Testis (tissue), 2 donors: ENCODE measurements at regions not wholly inside any gene's neighbourhood (a gene's known extent, or its start where the extent isn't known, plus 50 kb on each side); places are given as distances from the start of the nearest gene placed in this dataset.

Source experiments
- DNase-seq: peaks from one replicate; pipeline ENCODE4 v3.0.0-alpha.2; 2019
- H3K27ac ChIP-seq, 2 donors: fragments of 200-600 bp; sonication (generic); one replicate each; pipeline ENCODE4 v1.5.1; 2019
- H3K27me3 ChIP-seq: fragments of 200-600 bp; sonication (generic); one replicate; pipeline ENCODE4 v1.5.1; 2019
- H3K36me3 ChIP-seq: fragments of 200-600 bp; sonication (generic); one replicate; pipeline ENCODE4 v1.5.1; 2017; ENCODE audit warnings: low read depth; ENCODE audit errors: missing control alignments
- H3K4me1 ChIP-seq: fragments of 200-600 bp; sonication (generic); one replicate; pipeline ENCODE4 v1.5.1; 2019
- H3K4me3 ChIP-seq, 2 donors: fragments of 200-600 bp; sonication (generic); one replicate each; pipeline ENCODE4 v1.5.1; 2017 to 2019
- H3K9me3 ChIP-seq: fragments of 200-600 bp; sonication (generic); one replicate; pipeline ENCODE4 v1.5.1; 2017
- POLR2A ChIP-seq: fragments of 450-650 bp; IDR thresholded peaks from one replicate; pipeline ENCODE4 v1.6.1; 2017; ENCODE audit warnings: antibody characterized with exemption, mild to moderate bottlenecking, moderate library complexity
- WGBS, 2 donors: methylation state at CpG; one replicate each; pipeline ENCODE4 v1.1.5; 2018; 5-methylcytosine and 5-hydroxymethylcytosine counted together
- intact Hi-C: fragments of 100-400 bp; cut with DNase I; formaldehyde crosslinking; loops from one replicate; pipeline ENCODE4 v1.15.1; 2023; ENCODE audit warnings: low total_unique reads
- TF ChIP-seq, protein P1 (sequence below), 3 experiments: fragments of 450-650 bp in 2 of 3; fragments of 200-600 bp in 1 of 3; sonication (generic) in 1 of 3; IDR thresholded peaks; one replicate each; pipeline ENCODE4 v1.5.1; 2016 to 2019; ENCODE audit warnings: antibody characterized with exemption in 3 of 3, mild to moderate bottlenecking in 2 of 3, moderate library complexity in 1 of 3

DNA sequence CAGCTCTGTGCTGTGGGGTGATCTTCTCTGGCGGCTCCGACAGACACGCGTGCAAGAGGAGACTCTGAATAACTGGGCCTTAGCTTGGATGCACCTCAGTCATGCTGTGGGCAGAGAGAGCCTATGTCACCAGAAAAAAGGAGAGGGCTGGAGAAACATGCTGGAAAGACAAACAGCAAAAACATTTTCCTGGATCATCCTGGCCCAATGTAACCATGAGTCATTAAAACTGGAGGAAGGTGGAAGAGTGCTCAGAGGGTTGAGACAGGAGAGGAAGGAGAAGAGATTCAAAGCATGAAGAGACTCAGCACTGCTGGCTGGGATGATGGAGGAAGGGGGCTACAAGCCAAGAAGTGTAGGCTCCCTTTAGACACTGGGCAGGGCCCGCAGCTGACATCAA, 292.0 kb downstream of the CDH26 start:
- Histone ChIP-seq H3K36me3 (no peaks in the 10 kb centered on the region), H3K27me3 (no peaks in the 10 kb centered on the region), H3K4me1 (no peaks in the 10 kb centered on the region), H3K27ac (no peak overlapping the region), H3K4me3 (no peak overlapping the region), H3K9me3 (no peaks in the 10 kb centered on the region)
- 87 to 93% methylated on average over 5 of the region's 5 CpGs for WGBS, 2 donors
- DNase-seq = no peak
- intact Hi-C loops = no loop called here
- TF ChIP-seq, protein P1, sequence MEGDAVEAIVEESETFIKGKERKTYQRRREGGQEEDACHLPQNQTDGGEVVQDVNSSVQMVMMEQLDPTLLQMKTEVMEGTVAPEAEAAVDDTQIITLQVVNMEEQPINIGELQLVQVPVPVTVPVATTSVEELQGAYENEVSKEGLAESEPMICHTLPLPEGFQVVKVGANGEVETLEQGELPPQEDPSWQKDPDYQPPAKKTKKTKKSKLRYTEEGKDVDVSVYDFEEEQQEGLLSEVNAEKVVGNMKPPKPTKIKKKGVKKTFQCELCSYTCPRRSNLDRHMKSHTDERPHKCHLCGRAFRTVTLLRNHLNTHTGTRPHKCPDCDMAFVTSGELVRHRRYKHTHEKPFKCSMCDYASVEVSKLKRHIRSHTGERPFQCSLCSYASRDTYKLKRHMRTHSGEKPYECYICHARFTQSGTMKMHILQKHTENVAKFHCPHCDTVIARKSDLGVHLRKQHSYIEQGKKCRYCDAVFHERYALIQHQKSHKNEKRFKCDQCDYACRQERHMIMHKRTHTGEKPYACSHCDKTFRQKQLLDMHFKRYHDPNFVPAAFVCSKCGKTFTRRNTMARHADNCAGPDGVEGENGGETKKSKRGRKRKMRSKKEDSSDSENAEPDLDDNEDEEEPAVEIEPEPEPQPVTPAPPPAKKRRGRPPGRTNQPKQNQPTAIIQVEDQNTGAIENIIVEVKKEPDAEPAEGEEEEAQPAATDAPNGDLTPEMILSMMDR (IDR thresholded peaks at IDR 0.05) = no peak
- no peak for TF ChIP-seq POLR2A

DNA sequence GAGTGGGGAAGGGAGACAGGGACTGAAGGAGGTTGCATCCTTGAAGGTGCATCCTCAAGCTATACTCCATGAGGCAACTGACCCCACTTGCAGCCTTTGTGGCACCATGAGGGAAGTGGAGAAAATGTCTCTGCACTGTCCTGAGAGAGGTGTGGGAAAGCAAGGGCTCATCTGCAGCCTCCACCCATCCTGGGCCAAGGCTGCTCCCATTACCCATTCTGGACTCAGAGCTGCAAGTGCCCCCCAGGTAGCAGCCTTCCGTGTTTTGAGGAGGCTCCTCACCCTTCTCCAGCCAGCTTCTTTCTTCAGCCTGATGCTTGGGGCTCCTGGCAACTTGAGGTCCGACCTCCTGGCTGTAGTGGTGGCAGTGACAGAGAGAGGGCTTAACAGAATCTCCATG, 294.6 kb downstream of the CDH26 start:
- intact Hi-C loops = no loop called here
- Histone ChIP-seq H3K27me3 (no peaks in the 10 kb centered on the region), H3K36me3 (no peaks in the 10 kb centered on the region), H3K27ac (no peak overlapping the region), H3K4me1 (no peaks in the 10 kb centered on the region), H3K9me3 (no peaks in the 10 kb centered on the region), H3K4me3 (no peak overlapping the region)
- DNase-seq = no peak
- 92 to 100% methylated on average over 1 to 2 of the region's 2 CpGs for WGBS, 2 donors
- no peak for TF ChIP-seq POLR2A
- TF ChIP-seq, protein P1 (IDR thresholded peaks at IDR 0.05) = no peak

DNA sequence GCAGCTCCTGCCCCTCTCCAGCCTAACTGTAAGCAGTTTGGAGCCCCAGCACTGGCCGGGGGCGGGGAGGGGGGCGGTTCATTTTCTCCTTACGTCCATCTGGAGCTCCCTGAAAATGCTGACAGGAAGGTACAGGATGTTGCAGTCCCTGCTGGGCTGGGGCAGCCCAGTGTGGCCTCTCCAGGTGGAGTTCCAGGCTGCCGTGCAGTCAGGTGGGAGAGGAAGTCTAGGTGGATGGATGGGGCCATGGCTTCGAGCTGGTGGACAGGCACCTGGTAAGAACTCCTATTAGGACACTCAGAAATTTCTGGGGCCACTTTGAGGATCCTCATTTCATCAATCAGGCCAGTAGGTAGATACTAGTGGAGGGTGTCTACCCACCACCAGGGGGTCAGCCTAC, 295.2 kb downstream of the CDH26 start:
- H3K9me3 ChIP-seq = no peaks in the 10 kb centered on the region
- H3K27me3 ChIP-seq = no peaks in the 10 kb centered on the region
- H3K4me3 ChIP-seq = no peak overlapping the region
- no peak for DNase-seq
- TF ChIP-seq, protein P1 (IDR thresholded peaks at IDR 0.05) = no peak
- no peak for TF ChIP-seq POLR2A
- 83 to 90% methylated on average over 3 to 6 of the region's 6 CpGs for WGBS, 2 donors
- no peaks in the 10 kb centered on the region for H3K36me3 ChIP-seq
- H3K4me1 ChIP-seq = peaks cover 3% of the 10 kb centered on the region
- H3K27ac ChIP-seq = no peak overlapping the region
- intact Hi-C loops = no loop called here

DNA sequence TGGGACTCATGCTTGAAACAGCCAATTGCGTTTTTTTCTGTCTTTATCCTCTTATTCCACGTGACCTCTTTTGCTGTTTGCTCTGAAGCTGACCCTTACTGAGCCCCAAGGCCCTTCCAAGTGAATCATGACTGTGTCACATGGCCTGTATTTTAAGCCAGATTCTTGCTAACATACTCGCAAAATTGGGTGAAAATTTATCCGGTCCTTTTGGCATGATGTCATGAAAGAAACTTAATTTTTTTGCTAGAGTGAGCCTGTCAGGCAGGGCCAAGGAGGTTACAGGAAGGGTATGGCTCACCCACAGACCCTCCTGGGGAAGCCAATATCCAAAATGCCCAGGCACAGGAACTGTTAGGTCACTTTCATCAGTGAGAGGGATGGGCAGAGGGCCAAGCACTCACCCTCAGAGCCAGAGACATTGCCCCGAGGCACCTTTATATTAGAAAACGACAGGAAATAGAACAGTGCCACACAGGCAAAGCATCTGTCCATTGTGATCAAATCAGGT, 296.7 kb downstream of the CDH26 start:
- H3K4me1 ChIP-seq = peaks cover 3% of the 10 kb centered on the region
- TF ChIP-seq POLR2A = no peak
- TF ChIP-seq, protein P1 (IDR thresholded peaks at IDR 0.05) = no peak
- no peak overlapping the region for H3K4me3 ChIP-seq
- no peaks in the 10 kb centered on the region for H3K36me3 ChIP-seq
- intact Hi-C loops = no loop called here
- no peaks in the 10 kb centered on the region for H3K9me3 ChIP-seq
- no peak overlapping the region for H3K27ac ChIP-seq
- DNase-seq = no peak
- no peaks in the 10 kb centered on the region for H3K27me3 ChIP-seq
- 44 to 51% methylated on average over 6 of the region's 6 CpGs for WGBS, 2 donors

DNA sequence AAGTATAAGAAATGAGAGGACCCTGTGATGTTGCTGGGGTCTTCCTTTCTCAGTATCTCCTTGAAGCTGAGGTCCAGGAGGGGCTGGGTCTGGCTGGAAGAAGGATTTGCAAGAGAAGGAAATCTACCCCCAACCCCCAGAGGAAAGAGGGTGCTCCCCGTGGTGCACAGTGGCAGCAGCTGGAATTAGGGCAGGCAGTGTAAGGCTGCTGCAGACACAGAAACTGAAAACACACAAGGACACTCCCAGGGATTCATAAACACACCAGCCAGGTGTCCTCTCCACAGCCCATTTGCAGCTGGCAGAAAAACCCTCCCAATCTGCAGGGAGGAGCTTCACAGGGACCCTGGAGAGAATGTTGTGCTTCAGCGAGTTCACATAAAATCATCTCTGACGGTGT, 297.2 kb downstream of the CDH26 start:
- Histone ChIP-seq H3K9me3 (no peaks in the 10 kb centered on the region), H3K36me3 (no peaks in the 10 kb centered on the region), H3K27ac (no peak overlapping the region), H3K4me3 (no peak overlapping the region), H3K27me3 (no peaks in the 10 kb centered on the region), H3K4me1 (peaks cover 3% of the 10 kb centered on the region)
- intact Hi-C loops = no loop called here
- WGBS, 2 donors = 45 to 60% methylated on average over 3 of the region's 3 CpGs
- no peak for DNase-seq
- TF ChIP-seq, protein P1 (IDR thresholded peaks at IDR 0.05) = no peak
- TF ChIP-seq POLR2A = no peak
